BLaER1 (cell line): ENCODE measurements at regions not wholly inside any gene's neighbourhood (a gene's known extent, or its start where the extent isn't known, plus 50 kb on each side); places are given as distances from the start of the nearest gene placed in this dataset.

Experiments
- H3K27ac ChIP-seq: shearing (Covaris generic); formaldehyde crosslinking; 2 replicates; pipeline ENCODE4 v1.8.1; 2022
- H3K27me3 ChIP-seq: shearing (Covaris generic); formaldehyde crosslinking; 2 replicates; pipeline ENCODE4 v1.8.1; 2022
- H3K36me3 ChIP-seq: shearing (Covaris generic); formaldehyde crosslinking; 2 replicates; pipeline ENCODE4 v1.8.1; 2022
- H3K4me1 ChIP-seq: shearing (Covaris generic); formaldehyde crosslinking; 2 replicates; pipeline ENCODE4 v1.8.1; 2022
- H3K4me2 ChIP-seq: shearing (Covaris generic); formaldehyde crosslinking; 2 replicates; pipeline ENCODE4 v1.8.1; 2022
- H3K4me3 ChIP-seq: shearing (Covaris generic); formaldehyde crosslinking; 2 replicates; pipeline ENCODE4 v1.8.1; 2022
- H3K9ac ChIP-seq: shearing (Covaris generic); formaldehyde crosslinking; 2 replicates; pipeline ENCODE4 v1.8.1; 2022
- H3K9me3 ChIP-seq: shearing (Covaris generic); formaldehyde crosslinking; 2 replicates; pipeline ENCODE4 v1.8.1; 2022
- H4K20me1 ChIP-seq: shearing (Covaris generic); formaldehyde crosslinking; 2 replicates; pipeline ENCODE4 v1.8.1; 2022
- Cebpa-rat ChIP-seq: shearing (Covaris generic); IDR thresholded peaks from 2 replicates; pipeline ENCODE4 v1.8.1; 2022

GRCh38 chr16:66129196-66129595 is 237.3 kb upstream of the CDH5 start:
- no peak overlapping the region for H3K4me2 ChIP-seq
- no peaks in the 10 kb centered on the region for H3K36me3 ChIP-seq
- no peaks in the 10 kb centered on the region for H3K9me3 ChIP-seq
- no peak for TF ChIP-seq Cebpa-rat
- no peak overlapping the region for H3K27ac ChIP-seq
- peaks cover 10% of the 10 kb centered on the region; the same call in 1 of the 2 replicates for H3K4me1 ChIP-seq
- no peaks in the 10 kb centered on the region for H4K20me1 ChIP-seq
- H3K9ac ChIP-seq, result no peak overlapping the region
- H3K27me3 ChIP-seq, result peaks cover 34% of the 10 kb centered on the region
- H3K4me3 ChIP-seq, result no peak overlapping the region

GRCh38 chr16:66128371-66128770 is 238.1 kb upstream of the CDH5 start:
- peaks cover 10% of the 10 kb centered on the region; the same call in 1 of the 2 replicates for H3K4me1 ChIP-seq
- H3K9ac ChIP-seq, result no peak overlapping the region
- peaks cover 34% of the 10 kb centered on the region for H3K27me3 ChIP-seq
- no peak overlapping the region for H3K27ac ChIP-seq
- no peak overlapping the region for H3K4me2 ChIP-seq
- no peaks in the 10 kb centered on the region for H3K36me3 ChIP-seq
- H3K4me3 ChIP-seq, result no peak overlapping the region
- H4K20me1 ChIP-seq, result no peaks in the 10 kb centered on the region
- H3K9me3 ChIP-seq, result no peaks in the 10 kb centered on the region
- TF ChIP-seq Cebpa-rat, result no peak

DNA sequence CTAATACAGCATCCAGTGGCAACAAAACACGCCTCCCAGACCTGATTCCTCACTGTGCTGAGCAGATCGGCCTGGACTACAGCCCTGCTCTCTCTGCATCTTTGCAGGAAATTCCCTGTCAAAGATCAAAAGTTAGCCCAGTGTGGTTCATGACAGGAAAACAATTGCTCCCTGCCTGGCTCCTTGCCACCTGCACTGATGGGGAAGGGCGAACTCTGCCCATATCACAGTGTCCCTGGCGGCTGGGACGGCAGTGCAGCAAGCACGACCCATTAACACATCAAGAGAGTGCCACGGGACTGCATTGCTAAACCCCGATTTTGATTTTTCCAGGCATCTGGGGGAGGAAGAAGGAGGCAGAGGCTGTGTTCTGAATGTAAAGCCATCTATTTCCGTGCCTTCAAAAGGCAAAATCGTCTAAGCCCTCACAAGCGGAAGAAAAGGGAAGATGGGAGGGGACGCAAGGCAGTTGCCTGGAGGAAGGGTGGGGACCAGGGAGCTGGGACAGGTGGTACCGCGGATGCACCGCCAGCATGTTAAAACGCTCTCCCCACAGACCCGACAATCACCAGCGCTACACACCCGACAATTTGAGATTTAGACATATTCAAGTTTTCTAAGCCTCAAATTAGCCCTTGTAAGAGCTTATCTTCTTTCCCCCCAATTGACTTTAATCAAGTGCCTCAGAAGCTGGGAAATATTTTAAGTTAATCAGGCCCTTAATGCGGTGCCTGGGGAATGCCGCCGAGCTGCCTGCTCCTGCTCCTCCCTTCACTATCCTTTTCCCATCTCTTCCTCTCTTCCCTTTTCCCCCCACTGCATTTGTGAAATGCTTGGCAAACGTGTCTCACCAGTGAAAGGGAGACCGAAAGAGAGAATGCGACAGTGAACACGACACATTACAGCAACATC is 238.8 kb upstream of the CDH5 start:
- Histone ChIP-seq H3K9ac (no peak overlapping the region), H3K9me3 (no peaks in the 10 kb centered on the region), H4K20me1 (no peaks in the 10 kb centered on the region), H3K27ac (no peak overlapping the region), H3K4me3 (no peak overlapping the region), H3K4me2 (peak overlapping the region; percentile 31), H3K36me3 (no peaks in the 10 kb centered on the region), H3K27me3 (peaks cover 34% of the 10 kb centered on the region), H3K4me1 (peaks cover 10% of the 10 kb centered on the region; the same call in 1 of the 2 replicates)
- TF ChIP-seq Cebpa-rat, result no peak

- H3K27me3 ChIP-seq, result peaks cover under 1% of the 10 kb centered on the region; the same call in 1 of the 2 replicates
- no peak for TF ChIP-seq Cebpa-rat
- H3K4me3 ChIP-seq, result no peak overlapping the region
- H3K36me3 ChIP-seq, result no peaks in the 10 kb centered on the region
- H3K9ac ChIP-seq, result no peak overlapping the region
- no peaks in the 10 kb centered on the region for H3K9me3 ChIP-seq
- no peak overlapping the region for H3K4me2 ChIP-seq
- no peaks in the 10 kb centered on the region for H3K4me1 ChIP-seq
- H4K20me1 ChIP-seq, result no peaks in the 10 kb centered on the region
- H3K27ac ChIP-seq, result no peak overlapping the region
These were observed 245.0 kb upstream of the CDH5 start for GRCh38 chr16:66121466-66121865.

DNA sequence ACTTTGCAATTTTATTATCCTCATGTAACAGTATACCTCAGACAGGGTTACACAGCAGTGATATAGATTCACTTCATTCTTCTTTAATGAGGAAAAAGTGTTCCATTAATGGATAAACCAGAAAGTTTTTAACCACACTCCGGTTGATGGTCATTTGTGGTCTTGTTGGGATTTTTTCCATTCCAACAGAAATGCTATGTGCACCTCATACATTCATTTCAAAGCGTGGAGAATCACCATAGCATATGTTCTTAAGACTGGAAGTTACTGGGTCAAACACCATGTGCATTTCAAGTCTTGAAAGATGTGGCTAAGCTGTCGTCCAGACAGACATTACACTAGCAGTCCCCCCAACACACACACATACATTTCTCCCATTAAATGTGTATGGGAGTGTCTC is 245.8 kb upstream of the CDH5 start:
- no peak overlapping the region for H3K4me2 ChIP-seq
- H3K9me3 ChIP-seq, result no peaks in the 10 kb centered on the region
- TF ChIP-seq Cebpa-rat, result no peak

GRCh38 chr16:66116163-66117002 is 250.1 kb upstream of the CDH5 start:
- Histone ChIP-seq H3K36me3 (no peaks in the 10 kb centered on the region), H3K27ac (no peak overlapping the region), H3K27me3 (no peaks in the 10 kb centered on the region), H3K4me1 (no peaks in the 10 kb centered on the region), H4K20me1 (no peaks in the 10 kb centered on the region), H3K4me2 (no peak overlapping the region), H3K9ac (no peak overlapping the region), H3K4me3 (no peak overlapping the region), H3K9me3 (no peaks in the 10 kb centered on the region)
- no peak for TF ChIP-seq Cebpa-rat

More for the DNA sequence above, 245.8 kb upstream of the CDH5 start:
- no peaks in the 10 kb centered on the region for H4K20me1 ChIP-seq
- H3K9ac ChIP-seq, result no peak overlapping the region
- no peaks in the 10 kb centered on the region for H3K4me1 ChIP-seq
- H3K4me3 ChIP-seq, result no peak overlapping the region
- H3K27ac ChIP-seq, result no peak overlapping the region
- H3K27me3 ChIP-seq, result no peaks in the 10 kb centered on the region
- no peaks in the 10 kb centered on the region for H3K36me3 ChIP-seq

GRCh38 chr16:66115373-66115772 is 251.1 kb upstream of the CDH5 start:
- Histone ChIP-seq H4K20me1 (no peaks in the 10 kb centered on the region), H3K9ac (no peak overlapping the region), H3K4me3 (no peak overlapping the region), H3K27me3 (no peaks in the 10 kb centered on the region), H3K27ac (no peak overlapping the region), H3K9me3 (no peaks in the 10 kb centered on the region), H3K36me3 (no peaks in the 10 kb centered on the region), H3K4me1 (no peaks in the 10 kb centered on the region), H3K4me2 (no peak overlapping the region)
- no peak for TF ChIP-seq Cebpa-rat

DNA sequence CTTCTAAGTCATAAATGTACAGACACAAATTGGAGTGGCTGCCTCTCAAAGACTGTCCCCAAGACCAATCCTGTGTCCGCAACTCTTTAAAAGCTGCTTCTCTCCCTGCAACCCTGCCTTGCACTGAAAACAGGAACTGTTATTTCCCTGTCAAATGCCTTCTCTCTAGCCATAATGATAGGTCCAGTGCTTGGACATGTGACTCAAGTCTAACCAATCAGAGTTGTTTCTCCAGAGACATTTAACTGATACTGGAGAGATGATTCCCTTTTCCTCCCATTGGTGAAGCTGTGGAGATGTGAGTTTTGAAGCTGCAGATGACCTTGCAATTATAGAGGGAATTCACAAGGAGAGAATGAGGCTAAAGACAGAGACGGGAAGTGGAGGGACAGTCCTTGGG is 253.3 kb upstream of the CDH5 start:
- TF ChIP-seq Cebpa-rat, result no peak
- no peaks in the 10 kb centered on the region for H4K20me1 ChIP-seq
- no peaks in the 10 kb centered on the region for H3K27me3 ChIP-seq
- H3K4me3 ChIP-seq, result no peak overlapping the region
- no peak overlapping the region for H3K4me2 ChIP-seq
- no peak overlapping the region for H3K9ac ChIP-seq
- H3K9me3 ChIP-seq, result no peaks in the 10 kb centered on the region
- H3K4me1 ChIP-seq, result no peaks in the 10 kb centered on the region
- H3K27ac ChIP-seq, result no peak overlapping the region
- H3K36me3 ChIP-seq, result no peaks in the 10 kb centered on the region

DNA sequence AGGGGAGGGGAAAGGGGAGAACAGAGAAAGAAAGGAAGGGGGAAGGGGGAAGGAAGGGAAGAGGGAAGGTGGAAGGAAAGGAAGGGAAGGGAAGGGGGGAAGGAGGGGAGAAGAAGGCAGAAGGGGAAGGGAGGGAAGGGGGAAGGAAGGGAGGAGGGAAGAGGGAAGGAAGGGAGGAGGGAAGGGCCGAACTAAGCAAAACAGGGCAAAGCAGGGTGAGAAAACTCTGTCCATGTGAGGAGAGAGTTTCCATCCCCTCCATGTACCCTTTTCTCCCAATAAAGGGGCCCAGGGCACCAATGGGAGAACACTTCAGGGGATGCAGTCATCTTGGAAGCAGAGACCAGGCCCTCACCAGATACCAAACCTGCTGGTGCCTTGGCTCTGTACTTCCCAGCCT is 256.8 kb upstream of the CDH5 start:
- no peaks in the 10 kb centered on the region for H3K4me1 ChIP-seq
- H3K36me3 ChIP-seq, result no peaks in the 10 kb centered on the region
- H3K27ac ChIP-seq, result no peak overlapping the region
- no peaks in the 10 kb centered on the region for H4K20me1 ChIP-seq
- no peak for TF ChIP-seq Cebpa-rat
- H3K27me3 ChIP-seq, result no peaks in the 10 kb centered on the region
- H3K4me3 ChIP-seq, result no peak overlapping the region
- no peaks in the 10 kb centered on the region for H3K9me3 ChIP-seq
- H3K9ac ChIP-seq, result no peak overlapping the region
- H3K4me2 ChIP-seq, result no peak overlapping the region

- H3K27ac ChIP-seq, result no peak overlapping the region
- H3K9me3 ChIP-seq, result no peaks in the 10 kb centered on the region
- no peaks in the 10 kb centered on the region for H3K36me3 ChIP-seq
- no peak overlapping the region for H3K9ac ChIP-seq
- no peak for TF ChIP-seq Cebpa-rat
- H4K20me1 ChIP-seq, result no peaks in the 10 kb centered on the region
- H3K4me1 ChIP-seq, result no peaks in the 10 kb centered on the region
- H3K4me3 ChIP-seq, result no peak overlapping the region
- no peaks in the 10 kb centered on the region for H3K27me3 ChIP-seq
- no peak overlapping the region for H3K4me2 ChIP-seq
These were observed 258.8 kb upstream of the CDH5 start for GRCh38 chr16:66107661-66108060.
